ENCODE measurements at regions not wholly inside any gene's neighbourhood (a gene's known extent, or its start where the extent isn't known, plus 50 kb on each side); places are given as distances from the start of the nearest gene placed in this dataset.

GRCh38 chr2:64262071-64262470 is 117.9 kb upstream of the PELI1 start:
- Histone ChIP-seq H3K27me3 (replicated peaks in 1 of 4; ENCODE audit: control extremely low read depth in 1 of 4, control insufficient read depth in 3 of 4, insufficient read depth in 4 of 4, low read length in 3 of 4) (no peaks in the 10 kb centered on the region), H3K4me1 (ENCODE audit: control insufficient read depth in 2 of 2, insufficient read depth in 2 of 2, low read length in 2 of 2) (peaks cover 26 to 31% of the 10 kb centered on the region in 2 donors), H3K27ac (ENCODE audit: low read length in 2 of 2) (no peak overlapping the region), H2AFZ (ENCODE audit: insufficient read depth, low read depth, low read length, poor library complexity, severe bottlenecking) (no peak overlapping the region), H3K4me2 (replicated peaks; ENCODE audit: low read depth, low read length, poor library complexity, severe bottlenecking) (no peak overlapping the region), H3K79me2 (ENCODE audit: control insufficient read depth, insufficient read depth, low read length) (no peaks in the 10 kb centered on the region), H3K9ac (ENCODE audit: low read length) (no peak overlapping the region), H3K9me3 (ENCODE audit: control extremely low read depth in 1 of 3, control insufficient read depth in 2 of 3, insufficient read depth in 1 of 3, low read length in 2 of 3) (no peaks in the 10 kb centered on the region), H4K20me1 (ENCODE audit: control insufficient read depth, insufficient read depth, low read length, poor library complexity, severe bottlenecking) (no peaks in the 10 kb centered on the region), H3K36me3 (replicated peaks in 1 of 2; ENCODE audit: control extremely low read depth in 1 of 2, control insufficient read depth in 1 of 2, extremely low read depth in 1 of 2, insufficient read depth in 2 of 2, low read length in 1 of 2) (no peaks in the 10 kb centered on the region), H3K4me3 (ENCODE audit: control extremely low read depth in 1 of 5, extremely low read depth in 1 of 5, insufficient read depth in 1 of 5, low read depth in 2 of 5, low read length in 4 of 5) (no peak overlapping the region)
- CTCF ChIA-PET: interaction anchor here (0.9 to 1.9 kb wide), 5 partner anchors 56 to 263 kb away, joined by 3 to 17 read pairs (median 4); no protein-coding TSS in a partner anchor
- peaks cover 50% of the 10 kb centered on the region for H3K4me1 Mint-ChIP-seq
- H3K27me3 Mint-ChIP-seq: no peaks in the 10 kb centered on the region
- no peak for ATAC-seq (ENCODE audit: low read depth)
- no peak overlapping the region for H3K4me3 Mint-ChIP-seq
- peak overlapping the region; percentile 73 for H3K27ac Mint-ChIP-seq
- DNase-seq: no peak
- WGBS (ENCODE audit: insufficient coverage): 92% methylated on average over 2 of the region's 3 CpGs
- TF ChIP-seq, protein P1, sequence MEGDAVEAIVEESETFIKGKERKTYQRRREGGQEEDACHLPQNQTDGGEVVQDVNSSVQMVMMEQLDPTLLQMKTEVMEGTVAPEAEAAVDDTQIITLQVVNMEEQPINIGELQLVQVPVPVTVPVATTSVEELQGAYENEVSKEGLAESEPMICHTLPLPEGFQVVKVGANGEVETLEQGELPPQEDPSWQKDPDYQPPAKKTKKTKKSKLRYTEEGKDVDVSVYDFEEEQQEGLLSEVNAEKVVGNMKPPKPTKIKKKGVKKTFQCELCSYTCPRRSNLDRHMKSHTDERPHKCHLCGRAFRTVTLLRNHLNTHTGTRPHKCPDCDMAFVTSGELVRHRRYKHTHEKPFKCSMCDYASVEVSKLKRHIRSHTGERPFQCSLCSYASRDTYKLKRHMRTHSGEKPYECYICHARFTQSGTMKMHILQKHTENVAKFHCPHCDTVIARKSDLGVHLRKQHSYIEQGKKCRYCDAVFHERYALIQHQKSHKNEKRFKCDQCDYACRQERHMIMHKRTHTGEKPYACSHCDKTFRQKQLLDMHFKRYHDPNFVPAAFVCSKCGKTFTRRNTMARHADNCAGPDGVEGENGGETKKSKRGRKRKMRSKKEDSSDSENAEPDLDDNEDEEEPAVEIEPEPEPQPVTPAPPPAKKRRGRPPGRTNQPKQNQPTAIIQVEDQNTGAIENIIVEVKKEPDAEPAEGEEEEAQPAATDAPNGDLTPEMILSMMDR (IDR thresholded peaks at IDR 0.05): no peak
- TF ChIP-seq EZH2 (IDR thresholded peaks at IDR 0.05; ENCODE audit: borderline replicate concordance, insufficient read depth, low read depth, low read length, poor library complexity, severe bottlenecking): no peak
- no peaks in the 10 kb centered on the region for H3K9me3 Mint-ChIP-seq (ENCODE audit: insufficient read depth)
- intact Hi-C loops (cut with micrococcal nuclease): loop anchor here (5.0 kb wide), 2 partner anchors 65 to 215 kb away; no protein-coding TSS in a partner anchor
- POLR2A ChIA-PET: interaction anchor here (0.6 to 1.9 kb wide), 2 partner anchors 15 to 47 kb away, joined by 5 to 6 read pairs; no protein-coding TSS in a partner anchor

- Histone ChIP-seq H3K27me3 (replicated peaks in 1 of 4; ENCODE audit: control extremely low read depth in 1 of 4, control insufficient read depth in 3 of 4, insufficient read depth in 4 of 4, low read length in 3 of 4) (no peaks in the 10 kb centered on the region), H3K27ac (ENCODE audit: low read length in 2 of 2) (no peak overlapping the region), H3K9ac (ENCODE audit: low read length) (no peak overlapping the region), H3K4me2 (replicated peaks; ENCODE audit: low read depth, low read length, poor library complexity, severe bottlenecking) (no peak overlapping the region), H2AFZ (ENCODE audit: insufficient read depth, low read depth, low read length, poor library complexity, severe bottlenecking) (no peak overlapping the region), H4K20me1 (ENCODE audit: control insufficient read depth, insufficient read depth, low read length, poor library complexity, severe bottlenecking) (no peaks in the 10 kb centered on the region), H3K79me2 (ENCODE audit: control insufficient read depth, insufficient read depth, low read length) (no peaks in the 10 kb centered on the region), H3K4me1 (ENCODE audit: control insufficient read depth in 2 of 2, insufficient read depth in 2 of 2, low read length in 2 of 2) (peaks cover 26 to 31% of the 10 kb centered on the region in 2 donors), H3K4me3 (ENCODE audit: control extremely low read depth in 1 of 5, extremely low read depth in 1 of 5, insufficient read depth in 1 of 5, low read depth in 2 of 5, low read length in 4 of 5) (no peak overlapping the region), H3K9me3 (ENCODE audit: control extremely low read depth in 1 of 3, control insufficient read depth in 2 of 3, insufficient read depth in 1 of 3, low read length in 2 of 3) (no peaks in the 10 kb centered on the region), H3K36me3 (replicated peaks in 1 of 2; ENCODE audit: control extremely low read depth in 1 of 2, control insufficient read depth in 1 of 2, extremely low read depth in 1 of 2, insufficient read depth in 2 of 2, low read length in 1 of 2) (no peaks in the 10 kb centered on the region)
- DNase-seq (no peak), ATAC-seq (ENCODE audit: low read depth) (no peak)
- TF ChIP-seq EZH2 (IDR thresholded peaks at IDR 0.05; ENCODE audit: borderline replicate concordance, insufficient read depth, low read depth, low read length, poor library complexity, severe bottlenecking): no peak
- TF ChIP-seq, protein P1 (IDR thresholded peaks at IDR 0.05): no peak
- 90% methylated on average over 3 of the region's 3 CpGs for WGBS (ENCODE audit: insufficient coverage)
- Mint-ChIP-seq H3K27ac (peak overlapping the region; percentile 73), H3K4me1 (peaks cover 43% of the 10 kb centered on the region), H3K27me3 (no peaks in the 10 kb centered on the region), H3K4me3 (no peak overlapping the region), H3K9me3 (ENCODE audit: insufficient read depth) (no peaks in the 10 kb centered on the region)
- intact Hi-C loops (cut with micrococcal nuclease): loop anchor here (5.0 kb wide), 2 partner anchors 64 to 216 kb away; no protein-coding TSS in a partner anchor
- ChIA-PET CTCF (interaction anchor here (1.1 to 1.9 kb wide), 5 partner anchors 20 to 213 kb away, joined by 3 to 17 read pairs (median 4); no protein-coding TSS in a partner anchor), POLR2A (interaction anchor here (1.9 kb wide), 1 partner anchor 48 kb away, joined by 6 read pairs; no protein-coding TSS in a partner anchor)
These were observed 118.6 kb upstream of the PELI1 start for GRCh38 chr2:64262816-64263215.

Measured in B cell (primary cell).